Smooth muscle cell of the brain vasculature (primary cell): ENCODE measurements at regions not wholly inside any gene's neighbourhood (a gene's known extent, or its start where the extent isn't known, plus 50 kb on each side); places are given as distances from the start of the nearest gene placed in this dataset.

ENCODE experiments used
- DNase-seq: peaks from one replicate; pipeline ENCODE4 v3.0.0-alpha.2; 2012; ENCODE audit warnings: low read depth, low spot score

DNA sequence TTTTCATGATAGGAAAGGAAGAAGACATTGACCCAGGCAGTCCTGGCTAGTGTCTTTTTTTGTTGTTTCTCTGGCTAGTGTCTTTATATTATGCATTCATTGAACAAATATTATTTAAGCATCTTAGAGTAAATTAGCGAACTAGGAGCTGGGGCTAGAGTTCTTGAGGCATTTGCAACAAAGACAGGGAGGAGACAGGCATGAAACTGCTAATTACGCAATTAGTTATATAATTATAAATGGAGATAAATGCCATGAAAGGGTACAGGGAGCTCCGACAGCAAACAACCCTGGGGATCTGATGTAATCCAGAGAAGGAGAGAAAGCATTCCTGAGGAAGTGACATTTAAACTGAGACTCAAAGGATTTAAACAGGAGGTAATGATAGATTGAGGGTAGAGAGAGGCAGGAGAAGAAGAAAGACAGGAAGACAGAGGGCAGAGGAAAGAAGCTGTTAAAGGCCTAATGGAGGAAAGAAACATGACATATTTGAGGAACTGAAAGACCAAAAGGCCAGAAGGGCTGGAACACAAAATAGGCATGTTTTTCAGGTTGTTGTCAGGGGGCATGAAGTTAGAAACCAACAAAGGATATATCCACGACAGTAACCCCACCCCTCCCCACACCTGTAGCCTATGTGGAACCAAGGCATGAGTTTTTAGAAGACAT, 99.5 kb upstream of the GJB5 start:
- no peak for DNase-seq

- DNase-seq: no peak
These were observed 99.0 kb upstream of the GJB5 start for GRCh38 chr1:34655875-34656240.

DNA sequence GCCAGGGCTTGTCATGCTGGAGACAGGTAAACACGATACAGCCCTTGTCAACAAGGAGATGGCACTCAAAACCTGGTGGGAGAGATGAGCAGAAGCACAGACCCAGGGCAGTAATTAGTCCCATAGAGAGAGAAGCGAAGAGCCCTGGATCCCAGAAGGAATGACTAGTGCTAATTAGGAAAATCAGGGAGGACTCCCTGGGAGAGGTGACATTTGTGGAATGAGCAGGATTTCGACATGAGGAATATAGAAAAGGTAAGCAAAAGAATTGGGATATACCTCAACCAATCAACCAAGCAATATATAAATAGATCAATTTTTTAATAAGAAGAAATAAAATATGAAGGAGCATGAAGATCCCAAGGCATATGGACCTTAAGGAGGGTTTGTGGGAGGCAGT, 98.5 kb upstream of the GJB5 start:
- no peak for DNase-seq

- no peak for DNase-seq
These were observed 98.1 kb upstream of the GJB5 start for GRCh38 chr1:34656731-34657130.

GRCh38 chr1:34657266-34657665, 97.6 kb upstream of the GJB5 start:
- DNase-seq: no peak

DNA sequence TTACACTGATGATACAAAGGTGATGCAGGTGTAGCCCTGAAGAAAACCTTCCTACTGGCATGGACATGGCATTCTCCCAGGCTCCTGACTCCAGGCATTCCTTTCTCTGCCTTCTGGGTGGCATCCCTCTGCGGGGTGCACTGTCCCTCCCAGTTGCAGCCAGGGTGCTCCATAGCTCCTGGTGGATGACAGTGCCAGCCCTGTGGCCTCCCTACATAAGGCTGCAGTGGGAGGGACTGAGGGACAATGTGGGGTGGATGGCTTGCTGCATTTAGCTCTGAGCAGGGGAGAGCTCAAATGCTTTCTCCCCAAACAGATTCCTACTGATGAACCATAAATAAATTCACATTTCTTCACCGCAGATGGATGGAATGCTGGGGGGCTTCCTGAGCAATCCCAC, 97.0 kb upstream of the GJB5 start:
- DNase-seq: no peak

DNA sequence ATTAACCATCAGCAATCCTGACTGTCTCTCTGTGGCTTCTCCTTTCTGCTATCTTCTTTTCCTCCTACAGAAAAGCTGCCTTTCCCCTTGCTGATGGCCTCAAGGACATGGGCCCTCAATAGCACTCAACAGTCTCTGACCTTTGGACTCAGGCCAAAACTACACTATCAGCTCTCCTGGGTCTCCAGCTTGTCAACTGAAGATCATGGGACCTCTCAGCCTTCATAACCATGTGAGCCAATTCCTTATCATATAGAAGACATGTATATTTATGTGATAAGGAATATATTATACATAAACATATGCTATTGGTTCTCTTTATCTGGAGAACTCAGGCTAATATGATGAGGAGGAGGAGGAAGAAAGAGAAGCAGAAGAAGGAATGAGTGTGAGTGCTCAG, 91.8 kb upstream of the GJB5 start:
- no peak for DNase-seq

GRCh38 chr1:34668063-34668462, 86.8 kb upstream of the GJB5 start:
- no peak for DNase-seq

DNA sequence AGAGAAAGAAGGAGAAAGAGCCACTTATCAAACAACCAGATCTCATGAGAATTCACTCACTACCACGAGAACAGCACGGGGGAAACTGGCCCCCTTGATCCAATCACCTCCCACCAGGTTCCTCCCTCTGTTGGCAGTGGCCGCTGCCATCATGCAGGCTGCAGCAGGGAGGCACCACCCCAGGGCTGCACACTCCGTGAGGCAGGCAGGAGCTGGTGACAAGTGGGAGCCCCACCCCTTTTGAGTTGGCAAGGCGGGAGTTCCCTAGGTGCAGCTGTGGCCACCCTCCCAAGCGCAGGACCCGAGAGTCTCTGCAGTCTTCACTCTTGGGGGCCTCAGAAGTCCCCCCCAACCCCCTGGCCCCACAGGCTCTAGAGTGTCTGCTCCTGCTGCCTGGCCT, 83.9 kb upstream of the GJB5 start:
- DNase-seq: no peak

GRCh38 chr1:34671887-34672286, 83.0 kb upstream of the GJB5 start:
- no peak for DNase-seq

GRCh38 chr1:34681480-34682451, 73.1 kb upstream of the GJB5 start:
- peak; percentile 1 for DNase-seq

GRCh38 chr1:34682452-34683223, 72.2 kb upstream of the GJB5 start:
- no peak for DNase-seq

DNA sequence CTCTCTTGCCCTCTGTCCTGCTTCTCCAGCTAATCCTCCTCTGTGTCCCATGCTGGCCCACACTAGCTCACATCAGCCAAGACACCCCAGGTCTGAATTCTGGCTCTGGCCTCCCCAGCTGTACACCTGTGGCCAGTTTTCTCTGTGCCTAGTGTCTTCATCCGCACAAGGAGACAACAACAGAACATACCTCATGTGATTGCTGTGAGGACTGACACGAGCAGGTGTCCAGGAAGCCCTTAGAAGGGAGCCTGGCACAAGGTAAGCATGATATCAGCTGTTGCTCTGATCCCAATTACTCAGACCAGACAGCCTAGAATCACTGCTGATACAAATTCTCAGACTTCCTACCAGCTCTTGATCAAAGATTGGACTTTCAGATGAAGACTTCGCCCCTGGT, 71.2 kb upstream of the GJB5 start:
- DNase-seq: no peak

GRCh38 chr1:34684266-34684665, 70.6 kb upstream of the GJB5 start:
- DNase-seq: no peak

DNA sequence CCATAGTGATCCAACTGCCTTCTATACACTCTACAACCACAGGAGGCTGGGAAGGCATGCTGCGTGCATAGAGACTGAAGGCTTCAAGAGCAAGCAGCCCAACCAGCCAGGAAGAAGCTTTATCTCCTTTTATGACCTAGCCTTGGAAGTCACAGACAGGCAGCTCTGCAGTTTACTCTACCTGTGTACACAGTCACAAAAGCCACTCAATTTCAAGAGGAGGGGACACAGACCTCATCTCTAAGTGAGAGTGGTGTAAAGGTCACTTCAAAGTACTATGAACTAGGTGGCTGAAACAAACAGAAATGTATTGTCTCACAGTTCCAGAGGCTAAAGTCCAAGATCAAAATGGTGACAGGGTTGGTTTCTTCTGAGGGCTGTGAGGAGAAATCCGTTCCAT, 69.6 kb upstream of the GJB5 start:
- no peak for DNase-seq

- DNase-seq: no peak
These were observed 68.3 kb upstream of the GJB5 start for GRCh38 chr1:34686531-34686930.

DNA sequence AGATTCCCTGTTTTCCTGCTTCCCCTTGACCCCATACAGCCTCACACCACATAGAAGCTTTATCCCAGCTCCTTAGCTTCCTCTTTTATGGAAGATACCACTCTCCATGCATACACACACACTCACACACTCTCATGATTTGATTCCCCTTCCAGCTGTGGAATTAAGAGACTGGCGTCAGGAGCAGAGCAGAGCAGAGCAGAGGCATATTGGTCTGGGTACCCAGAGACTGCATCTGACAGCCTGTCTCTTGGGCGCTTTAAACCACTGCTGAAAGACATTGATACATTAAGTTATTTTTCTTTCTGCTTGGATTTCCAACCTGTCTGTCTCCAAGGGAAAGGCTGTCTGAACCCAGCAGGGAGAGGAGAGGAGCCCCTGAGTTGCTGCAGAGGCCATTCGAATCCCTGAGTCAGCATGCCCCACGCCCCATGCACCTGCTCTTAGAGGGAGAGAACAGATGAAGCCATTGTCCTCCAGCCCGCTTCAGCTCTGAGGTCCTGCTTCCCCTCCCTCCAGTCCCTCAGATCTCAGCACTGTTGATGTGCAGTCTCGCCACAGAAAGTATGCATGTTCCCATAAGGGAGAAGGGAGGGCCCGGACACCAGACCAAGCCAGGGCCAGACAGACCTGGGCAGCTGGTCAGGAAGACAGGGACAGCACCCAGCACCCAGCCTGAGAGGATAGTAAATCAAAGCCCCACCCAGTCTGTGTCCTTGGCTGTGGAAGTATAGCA, 66.7 kb upstream of the GJB5 start:
- no peak for DNase-seq

DNA sequence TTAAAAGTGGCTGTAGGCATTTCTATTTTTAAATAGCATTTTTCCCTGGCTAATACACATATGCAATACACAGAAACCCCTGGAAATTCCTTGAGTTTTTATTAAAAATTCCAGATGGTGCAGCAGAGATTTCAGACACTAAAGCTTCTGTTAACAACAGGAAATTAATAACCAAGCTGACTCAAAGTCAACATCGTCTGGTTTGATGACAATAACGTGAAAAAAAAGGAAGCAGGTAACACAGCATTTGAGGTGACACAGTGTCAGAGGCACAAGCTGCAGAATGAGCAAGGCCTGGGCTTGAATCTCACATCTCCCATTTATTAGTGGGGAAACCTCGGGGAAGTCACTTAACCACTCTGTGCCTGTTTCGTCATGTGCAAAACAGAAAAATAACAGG, 64.6 kb upstream of the GJB5 start:
- DNase-seq: no peak

DNA sequence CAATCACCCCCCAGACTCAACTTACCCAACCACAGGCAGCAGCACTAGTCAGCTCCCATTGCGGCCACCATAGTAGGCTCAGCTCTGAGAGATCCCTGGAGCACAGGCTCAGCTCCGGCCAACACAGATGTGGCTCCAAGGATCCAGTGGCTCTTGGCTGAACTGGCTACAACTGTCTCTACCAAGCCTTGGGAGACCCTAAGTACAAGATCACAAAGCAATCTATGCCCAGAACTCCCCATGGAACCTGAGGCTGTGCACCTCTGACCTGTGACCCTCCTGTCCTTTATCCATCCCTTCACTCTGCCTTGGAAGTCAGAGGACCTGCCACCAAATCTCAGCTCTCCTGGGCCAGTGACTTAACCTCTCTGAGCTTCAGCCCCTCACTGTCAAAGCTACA, 61.8 kb upstream of the GJB5 start:
- DNase-seq: no peak

DNA sequence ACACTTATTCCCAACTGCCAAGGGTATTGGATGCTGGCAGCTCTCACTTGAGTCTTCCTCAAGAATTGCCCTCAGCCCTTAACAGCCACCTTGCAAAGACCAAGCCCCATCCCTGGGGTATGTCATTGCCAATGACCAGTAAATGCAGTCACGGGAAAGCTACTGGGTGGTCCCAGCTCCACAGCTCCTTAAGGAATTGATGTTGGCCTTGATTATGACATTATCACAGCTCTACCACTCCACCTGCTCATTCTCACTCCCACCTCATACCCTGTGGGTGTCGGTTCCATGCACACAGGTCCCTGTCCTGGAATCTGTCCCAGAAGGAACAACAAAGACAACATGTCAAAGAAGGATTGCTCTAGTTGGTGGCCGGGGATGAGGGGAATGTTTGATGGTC, 60.5 kb upstream of the GJB5 start:
- DNase-seq: no peak

- no peak for DNase-seq
These were observed 59.3 kb upstream of the GJB5 start for GRCh38 chr1:34695580-34695979.

DNA sequence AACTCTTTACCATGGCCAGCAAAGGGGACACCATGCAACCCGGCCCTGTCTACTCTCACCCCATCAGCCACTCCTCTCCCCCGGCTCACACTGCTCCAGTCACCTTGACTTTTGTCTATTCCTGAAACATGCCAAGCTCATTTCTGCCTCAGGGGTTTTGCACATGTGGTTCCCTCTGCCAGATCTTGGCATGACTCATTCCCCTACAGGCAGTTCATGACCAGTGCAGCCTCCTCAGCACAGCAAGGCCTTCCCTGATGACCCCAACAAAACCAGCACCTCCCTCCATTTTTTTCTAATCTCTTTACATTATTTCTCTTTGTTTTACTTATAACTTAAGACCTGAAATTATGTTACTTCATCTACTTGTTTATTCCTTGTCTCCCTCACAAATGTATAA, 58.6 kb upstream of the GJB5 start:
- DNase-seq: no peak
